Activated CD4-positive, CD25-positive, alpha-beta regulatory T cell (primary cell): ENCODE measurements at regions not wholly inside any gene's neighbourhood (a gene's known extent, or its start where the extent isn't known, plus 50 kb on each side); places are given as distances from the start of the nearest gene placed in this dataset.

Source experiments
- DNase-seq, 4 experiments: peaks; one replicate each; lab custom pipeline; 2025; lab: John Stamatoyannopoulos, UW

- DNase-seq: no peak
Observed at GRCh38 chr15:47513471-47513870, 203.8 kb upstream of the SEMA6D start.

DNA sequence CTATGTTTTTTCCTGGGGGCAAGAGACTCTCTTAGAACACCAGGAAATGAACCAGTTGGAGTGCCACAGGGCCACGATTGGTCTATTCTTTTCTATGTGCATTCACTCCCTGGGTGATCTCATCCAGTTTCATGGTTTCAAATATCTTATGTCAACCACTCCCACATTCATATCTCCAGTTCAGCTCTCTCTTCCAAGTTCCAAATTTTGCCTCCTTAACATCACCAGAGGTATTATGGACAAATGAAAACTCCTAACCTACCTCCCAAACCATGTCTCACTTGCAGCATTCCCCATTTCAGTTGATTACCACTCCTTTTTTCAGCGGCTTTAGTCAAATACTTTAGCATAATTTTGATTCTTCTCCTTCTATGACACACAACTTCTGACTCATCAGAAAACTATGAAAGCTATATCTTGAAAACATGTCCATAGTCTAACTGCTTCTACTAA lies 203.1 kb upstream of the SEMA6D start:
- DNase-seq: no peak

DNA sequence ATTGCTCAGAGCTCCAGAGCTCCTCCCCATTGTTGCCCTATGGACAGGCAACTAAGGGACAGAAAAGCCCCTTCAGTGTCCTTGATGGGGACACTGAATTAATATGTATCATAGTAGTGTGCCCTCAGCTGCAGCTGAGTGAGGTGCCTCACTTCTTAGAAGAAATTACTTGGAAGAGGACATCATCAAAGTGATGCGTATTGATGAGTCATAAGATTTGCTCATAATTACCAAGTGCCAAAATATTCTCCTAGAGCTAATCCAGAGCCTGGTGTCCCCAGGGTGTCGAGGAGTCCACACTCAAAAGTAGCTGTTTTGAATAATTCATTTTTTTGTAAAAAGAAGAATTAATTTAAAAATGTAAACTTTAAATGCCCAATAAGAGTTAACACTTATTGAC lies 200.7 kb upstream of the SEMA6D start:
- no peak for DNase-seq

DNA sequence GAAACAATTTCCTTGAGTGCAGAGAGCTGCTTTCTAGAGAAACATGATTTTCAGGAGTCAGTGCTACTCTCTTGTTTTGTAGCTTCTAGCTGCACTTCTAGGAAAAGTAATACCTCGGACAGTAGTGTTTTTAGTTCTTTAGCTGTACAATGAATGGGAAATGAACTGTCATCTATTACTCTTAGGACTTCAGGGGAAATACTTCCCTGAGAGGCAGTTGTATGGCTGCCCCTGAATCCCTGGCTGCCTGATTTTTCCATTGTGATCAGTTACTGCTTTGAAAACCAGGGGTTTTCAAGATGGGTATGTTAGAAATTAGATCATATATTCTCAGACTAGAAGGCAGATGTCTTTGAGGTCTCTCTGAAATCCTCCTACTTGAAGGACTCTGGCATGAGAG lies 200.3 kb upstream of the SEMA6D start:
- no peak for DNase-seq

DNA sequence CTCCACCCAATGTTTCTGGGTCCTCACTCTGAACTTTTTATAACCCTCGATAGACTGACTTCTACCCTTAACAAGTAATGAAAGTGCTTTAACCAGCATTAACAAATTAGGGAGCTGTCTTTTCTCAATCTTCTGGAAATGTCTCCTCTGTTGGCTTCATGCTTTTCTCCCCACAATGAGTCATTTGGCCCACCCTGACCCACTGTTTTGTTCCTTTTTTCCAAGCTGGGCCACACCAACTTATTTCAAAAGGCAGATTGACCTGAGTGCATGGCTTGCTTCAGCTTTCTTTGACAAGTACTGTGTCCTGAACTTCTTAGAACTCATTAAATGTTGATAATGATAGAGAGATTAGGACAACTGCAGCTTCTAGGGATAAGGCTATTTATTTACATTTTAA lies 199.6 kb upstream of the SEMA6D start:
- no peak for DNase-seq

DNA sequence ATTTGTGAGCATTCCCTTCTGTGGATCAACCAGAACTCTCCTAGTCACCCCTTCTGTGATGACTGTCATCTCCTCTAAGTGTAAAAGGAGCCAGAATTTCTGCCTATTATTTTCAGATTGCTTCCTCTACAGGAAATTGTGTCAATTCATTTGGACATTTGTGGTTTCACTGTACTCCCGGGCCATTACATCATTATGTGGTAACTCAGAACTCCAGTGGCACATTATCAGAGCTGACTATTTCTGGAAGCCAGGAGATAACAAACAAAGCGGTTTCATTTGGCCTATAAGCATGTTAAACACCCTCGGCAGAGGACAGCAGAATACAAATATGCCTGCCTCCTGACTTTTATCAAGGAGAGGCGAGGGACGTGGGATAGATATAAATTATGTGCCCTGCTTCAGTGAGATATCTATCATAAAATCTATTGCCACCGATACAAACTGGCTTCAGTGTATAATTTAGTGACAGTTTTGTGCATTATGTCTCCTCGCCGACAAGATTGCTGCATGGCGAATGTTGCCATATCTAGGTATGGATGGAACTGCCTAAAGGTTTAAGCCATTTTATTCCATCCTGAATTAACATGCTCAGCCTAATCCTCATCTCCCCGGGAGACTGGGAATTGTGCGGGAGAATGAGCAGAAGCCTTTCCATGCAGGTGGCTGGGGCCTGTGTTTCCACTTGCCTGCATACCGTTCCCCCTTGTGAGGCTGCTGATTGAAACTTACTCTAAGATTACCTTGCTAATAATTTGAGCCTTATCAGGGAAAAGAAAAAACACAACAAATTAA lies 193.4 kb upstream of the SEMA6D start:
- no peak for DNase-seq

- DNase-seq: no peak
Observed at GRCh38 chr15:47529241-47529640, 188.1 kb upstream of the SEMA6D start.

GRCh38 chr15:47534673-47535072 lies 182.6 kb upstream of the SEMA6D start:
- DNase-seq: no peak

- no peak for DNase-seq
Observed at GRCh38 chr15:47541562-47541961, 175.7 kb upstream of the SEMA6D start.

- no peak for DNase-seq
Observed at GRCh38 chr15:47542312-47542989, 174.9 kb upstream of the SEMA6D start.

GRCh38 chr15:47548231-47548630 lies 169.1 kb upstream of the SEMA6D start:
- no peak for DNase-seq

DNA sequence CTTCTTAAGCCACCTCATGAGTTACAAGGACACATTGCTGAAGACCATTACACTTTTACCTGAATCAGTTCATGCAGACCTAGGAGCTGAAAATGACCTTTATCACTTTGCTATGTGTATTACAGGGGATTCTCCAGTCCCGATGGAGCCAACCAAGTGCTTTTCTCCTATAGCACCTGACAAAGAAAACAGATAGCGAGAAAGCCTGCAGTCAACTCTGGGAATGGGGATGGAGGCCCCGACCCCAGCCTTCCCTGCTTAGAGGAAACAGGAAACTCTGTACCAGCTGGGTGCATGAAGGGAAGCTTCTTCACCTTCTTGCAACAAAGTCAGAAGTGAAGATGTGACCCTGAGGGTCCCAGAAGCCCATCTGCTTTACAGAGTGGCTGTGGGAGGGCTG lies 168.3 kb upstream of the SEMA6D start:
- DNase-seq: no peak

DNA sequence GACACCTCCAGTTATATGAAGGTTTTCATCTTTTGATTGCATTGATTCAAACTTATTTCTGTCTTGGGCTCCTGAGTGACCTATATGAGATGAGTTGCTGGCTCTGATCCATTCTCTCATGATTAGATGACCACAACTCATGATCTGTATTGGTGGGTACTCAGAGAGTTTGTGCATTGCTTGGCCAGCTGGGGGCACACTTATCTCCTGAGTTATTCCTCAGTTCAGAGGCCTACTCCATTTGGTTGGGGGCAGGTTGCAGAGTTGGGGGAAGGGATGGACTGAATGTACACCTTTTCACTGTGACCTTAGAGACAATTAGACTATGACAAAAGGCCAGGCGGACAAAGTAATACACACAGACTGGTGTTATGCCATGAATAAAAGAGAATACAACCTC lies 166.2 kb upstream of the SEMA6D start:
- no peak for DNase-seq

DNA sequence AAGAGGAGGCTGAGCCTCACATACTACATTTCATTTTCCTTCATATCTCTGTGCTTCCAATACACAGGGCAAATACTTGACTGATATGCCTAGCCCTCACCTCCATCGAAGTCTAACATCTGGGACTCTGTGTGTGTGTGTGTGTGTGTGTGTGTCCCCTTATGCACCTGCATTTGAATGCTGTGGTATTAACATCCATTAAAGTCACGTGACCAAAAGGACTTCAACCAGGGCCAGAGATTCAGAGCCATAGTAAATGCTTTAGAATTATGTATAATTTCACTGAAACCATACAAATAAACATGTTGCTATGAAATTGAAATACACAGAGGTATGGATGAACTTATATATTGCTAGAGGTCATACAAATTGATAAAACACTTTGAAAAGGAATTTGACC lies 165.8 kb upstream of the SEMA6D start:
- no peak for DNase-seq

GRCh38 chr15:47552978-47553608 lies 164.2 kb upstream of the SEMA6D start:
- DNase-seq: no peak

DNA sequence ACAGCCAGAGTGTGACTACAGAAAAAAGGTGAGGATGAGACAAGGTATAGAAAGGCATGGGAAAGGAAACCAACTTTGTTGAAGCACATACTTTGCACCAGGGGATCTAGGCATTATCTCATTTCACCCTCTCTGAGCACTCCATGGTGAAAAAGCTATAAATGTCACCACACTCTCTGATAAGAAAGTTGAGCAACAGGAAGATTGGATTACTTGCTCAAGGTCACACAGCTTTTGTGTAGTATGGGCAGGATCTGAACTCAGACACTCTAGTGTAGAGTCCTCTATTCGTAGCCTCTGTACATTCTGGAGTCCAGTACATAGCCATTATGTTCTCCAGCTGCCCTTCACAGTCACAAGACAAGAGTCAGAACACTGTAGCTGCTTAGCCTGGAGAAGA lies 163.4 kb upstream of the SEMA6D start:
- no peak for DNase-seq

GRCh38 chr15:47561102-47561501 lies 156.2 kb upstream of the SEMA6D start:
- DNase-seq: no peak

DNA sequence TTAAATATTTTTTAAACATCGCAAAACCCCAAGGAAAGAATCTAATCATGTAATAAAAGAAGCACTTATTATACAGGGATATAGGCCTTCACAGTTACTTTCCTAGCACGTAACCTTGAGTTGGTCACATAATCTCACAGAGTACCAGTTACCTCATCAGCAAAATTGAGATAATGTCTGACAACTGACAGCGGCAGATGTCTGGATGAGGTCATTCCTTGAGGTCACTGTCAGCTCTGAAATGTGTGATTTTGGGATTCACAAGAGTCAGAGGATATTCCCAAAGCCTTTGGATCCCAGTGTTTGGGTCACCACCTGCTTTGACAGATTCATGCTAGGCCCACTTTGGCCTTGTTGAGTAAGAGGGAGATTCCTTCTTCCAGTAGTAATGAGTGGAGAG lies 151.4 kb upstream of the SEMA6D start:
- no peak for DNase-seq

DNA sequence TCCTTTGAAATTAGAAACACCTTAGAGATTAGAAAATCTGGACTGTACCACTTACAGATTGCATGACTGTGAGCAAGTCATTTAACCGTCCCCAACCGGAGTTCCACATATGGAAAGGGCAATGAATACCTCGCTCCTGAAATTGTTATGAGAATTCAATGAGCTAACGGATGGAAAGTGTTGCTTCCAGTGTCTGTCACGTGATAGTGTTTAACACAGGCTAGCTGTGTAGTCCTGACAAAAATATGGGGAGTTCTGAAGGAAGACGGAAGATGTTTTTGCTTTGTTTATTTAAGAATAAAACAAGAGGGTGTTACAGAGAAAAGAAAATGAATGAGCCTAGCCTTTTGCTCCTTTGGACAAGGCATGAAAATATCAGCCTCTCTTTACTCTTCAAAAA lies 150.7 kb upstream of the SEMA6D start:
- no peak for DNase-seq

DNA sequence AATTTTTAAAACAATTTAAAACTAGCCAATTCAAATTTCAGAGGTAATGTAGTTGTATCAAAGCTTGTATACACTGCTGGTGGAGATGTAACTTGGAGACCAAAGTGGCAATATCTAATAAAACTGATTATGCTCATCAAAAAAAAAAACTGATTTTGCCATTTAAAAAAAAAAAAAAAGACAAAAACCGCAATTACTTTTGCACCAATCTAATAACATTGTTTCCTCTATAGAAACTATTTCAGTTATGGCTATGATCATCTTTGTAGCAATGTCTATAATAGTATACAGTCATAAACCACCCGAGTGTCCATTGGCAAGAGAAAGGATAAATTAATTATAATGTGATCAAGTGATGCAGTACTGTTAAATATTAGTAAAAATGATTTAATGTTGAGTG lies 149.3 kb upstream of the SEMA6D start:
- DNase-seq: no peak

GRCh38 chr15:47570044-47570443 lies 147.3 kb upstream of the SEMA6D start:
- no peak for DNase-seq

GRCh38 chr15:47570451-47570850 lies 146.9 kb upstream of the SEMA6D start:
- DNase-seq: no peak
